Uterus (tissue), 3 donors: ENCODE measurements at regions not wholly inside any gene's neighbourhood (a gene's known extent, or its start where the extent isn't known, plus 50 kb on each side); places are given as distances from the start of the nearest gene placed in this dataset.

Experiments used
- DNase-seq, 2 donors: peaks; one replicate each; pipeline ENCODE4 v3.0.0-alpha.2; 2019 to 2020
- H3K27ac ChIP-seq, 2 donors: fragments of 200-600 bp; sonication (generic); 1 replicate in 1 of 2; 2 replicates in 1 of 2; pipeline ENCODE4 v1.5.1; 2016 to 2018
- H3K27me3 ChIP-seq, 2 donors: fragments of 200-600 bp; sonication (generic); one replicate each; pipeline ENCODE4 v1.5.1; 2018 to 2019; ENCODE audit warnings: control low read depth in 1 of 2
- H3K36me3 ChIP-seq, 2 donors: fragments of 200-600 bp; sonication (generic); one replicate each; pipeline ENCODE4 v1.5.1; 2019; ENCODE audit warnings: control low read depth in 1 of 2
- H3K4me1 ChIP-seq, 2 donors: fragments of 200-600 bp; sonication (generic); one replicate each; pipeline ENCODE4 v1.5.1; 2018 to 2019; ENCODE audit warnings: control low read depth in 1 of 2
- H3K4me3 ChIP-seq, 2 donors: fragments of 200-600 bp; sonication (generic); 1 replicate in 1 of 2; 2 replicates in 1 of 2; pipeline ENCODE4 v1.5.1; 2018 to 2019; ENCODE audit warnings: mild to moderate bottlenecking in 1 of 2
- H3K9me3 ChIP-seq, 2 donors: fragments of 200-600 bp; sonication (generic); one replicate each; pipeline ENCODE4 v1.5.1; 2019; ENCODE audit warnings: control low read depth in 1 of 2
- POLR2A ChIP-seq, 2 donors: fragments of 450-650 bp; IDR thresholded peaks; one replicate each; pipeline ENCODE4 v1.6.1; 2016; ENCODE audit warnings: antibody characterized with exemption in 2 of 2, mild to moderate bottlenecking in 1 of 2, moderate library complexity in 1 of 2
- intact Hi-C: fragments of 100-400 bp; cut with DNase I; formaldehyde crosslinking; loops from one replicate; pipeline ENCODE4 v1.15.1; 2023; ENCODE audit warnings: low total_unique reads
- TF ChIP-seq, protein P1 (sequence below), 4 experiments: fragments of 200-600 bp in 2 of 4; fragments of 450-650 bp in 2 of 4; sonication (generic) in 2 of 4; IDR thresholded peaks; one replicate each; pipeline ENCODE4 v1.5.1; 2016 to 2019; ENCODE audit warnings: antibody characterized with exemption in 4 of 4, mild to moderate bottlenecking in 2 of 4, moderate library complexity in 1 of 4
- donor health status: DM: yes; HTN: yes; CAD: no.

GRCh38 chr3:69604735-69605450 lies 134.4 kb upstream of the MITF start:
- H3K27me3 ChIP-seq, result no peaks in the 10 kb centered on the region
- no peaks in the 10 kb centered on the region for H3K9me3 ChIP-seq
- H3K36me3 ChIP-seq, result no peaks in the 10 kb centered on the region
- DNase-seq, result no peak
- intact Hi-C loops, result no loop called here
- no peak for TF ChIP-seq POLR2A (IDR thresholded peaks at IDR 0.05)
- TF ChIP-seq, protein P1, sequence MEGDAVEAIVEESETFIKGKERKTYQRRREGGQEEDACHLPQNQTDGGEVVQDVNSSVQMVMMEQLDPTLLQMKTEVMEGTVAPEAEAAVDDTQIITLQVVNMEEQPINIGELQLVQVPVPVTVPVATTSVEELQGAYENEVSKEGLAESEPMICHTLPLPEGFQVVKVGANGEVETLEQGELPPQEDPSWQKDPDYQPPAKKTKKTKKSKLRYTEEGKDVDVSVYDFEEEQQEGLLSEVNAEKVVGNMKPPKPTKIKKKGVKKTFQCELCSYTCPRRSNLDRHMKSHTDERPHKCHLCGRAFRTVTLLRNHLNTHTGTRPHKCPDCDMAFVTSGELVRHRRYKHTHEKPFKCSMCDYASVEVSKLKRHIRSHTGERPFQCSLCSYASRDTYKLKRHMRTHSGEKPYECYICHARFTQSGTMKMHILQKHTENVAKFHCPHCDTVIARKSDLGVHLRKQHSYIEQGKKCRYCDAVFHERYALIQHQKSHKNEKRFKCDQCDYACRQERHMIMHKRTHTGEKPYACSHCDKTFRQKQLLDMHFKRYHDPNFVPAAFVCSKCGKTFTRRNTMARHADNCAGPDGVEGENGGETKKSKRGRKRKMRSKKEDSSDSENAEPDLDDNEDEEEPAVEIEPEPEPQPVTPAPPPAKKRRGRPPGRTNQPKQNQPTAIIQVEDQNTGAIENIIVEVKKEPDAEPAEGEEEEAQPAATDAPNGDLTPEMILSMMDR (IDR thresholded peaks at IDR 0.05), result no peak
- H3K27ac ChIP-seq, result no peak overlapping the region
- no peak overlapping the region for H3K4me3 ChIP-seq
- H3K4me1 ChIP-seq, result no peaks in the 10 kb centered on the region

DNA sequence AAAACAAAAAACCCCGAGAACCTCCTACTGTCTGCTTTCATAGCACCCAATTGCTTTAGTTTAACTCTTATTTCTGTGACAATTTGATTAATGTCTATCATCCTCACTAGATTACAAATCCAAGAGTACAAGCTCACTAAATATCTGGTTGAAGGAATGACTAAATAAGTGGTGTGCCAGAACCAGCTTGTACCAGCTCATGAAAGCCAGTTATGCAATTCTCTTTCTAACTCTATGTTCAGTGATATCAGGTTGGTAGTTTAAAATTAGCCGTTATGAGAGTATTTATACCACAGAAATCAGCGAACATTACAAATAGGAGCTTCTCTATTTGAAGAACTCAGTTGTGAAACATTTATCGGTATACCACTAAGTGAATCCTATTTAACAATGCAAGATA lies 137.2 kb upstream of the MITF start:
- no peaks in the 10 kb centered on the region for H3K27me3 ChIP-seq
- no peaks in the 10 kb centered on the region for H3K4me1 ChIP-seq
- H3K27ac ChIP-seq, result no peak overlapping the region
- no peak for DNase-seq
- H3K9me3 ChIP-seq, result no peaks in the 10 kb centered on the region
- no peak overlapping the region for H3K4me3 ChIP-seq
- H3K36me3 ChIP-seq, result no peaks in the 10 kb centered on the region
- TF ChIP-seq, protein P1 (IDR thresholded peaks at IDR 0.05), result no peak
- TF ChIP-seq POLR2A (IDR thresholded peaks at IDR 0.05), result no peak
- intact Hi-C loops, result no loop called here

DNA sequence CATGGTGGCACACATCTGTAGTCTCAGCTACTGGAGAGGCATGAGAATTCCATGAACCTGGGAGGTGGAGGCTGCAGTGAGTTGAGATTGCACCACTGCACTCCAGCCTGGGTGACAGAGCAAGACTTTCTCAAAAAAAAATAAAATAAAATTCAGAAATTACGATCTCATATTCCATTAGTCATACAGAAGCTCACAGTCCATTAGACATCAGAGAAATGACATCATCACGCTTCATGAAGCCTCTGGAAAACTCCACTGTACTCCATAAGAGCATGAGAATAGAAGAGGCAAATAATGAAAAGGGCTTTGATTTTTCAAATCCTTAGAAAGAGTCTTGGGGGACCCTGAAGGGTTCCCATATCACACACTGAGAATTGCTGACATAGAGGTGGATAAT lies 145.0 kb upstream of the MITF start:
- intact Hi-C loops, result no loop called here
- H3K4me3 ChIP-seq, result no peak overlapping the region
- H3K36me3 ChIP-seq, result no peaks in the 10 kb centered on the region
- TF ChIP-seq, protein P1 (IDR thresholded peaks at IDR 0.05), result no peak
- TF ChIP-seq POLR2A (IDR thresholded peaks at IDR 0.05), result no peak
- H3K27ac ChIP-seq, result no peak overlapping the region
- no peaks in the 10 kb centered on the region for H3K4me1 ChIP-seq
- H3K9me3 ChIP-seq, result no peaks in the 10 kb centered on the region
- no peak for DNase-seq
- no peaks in the 10 kb centered on the region for H3K27me3 ChIP-seq

DNA sequence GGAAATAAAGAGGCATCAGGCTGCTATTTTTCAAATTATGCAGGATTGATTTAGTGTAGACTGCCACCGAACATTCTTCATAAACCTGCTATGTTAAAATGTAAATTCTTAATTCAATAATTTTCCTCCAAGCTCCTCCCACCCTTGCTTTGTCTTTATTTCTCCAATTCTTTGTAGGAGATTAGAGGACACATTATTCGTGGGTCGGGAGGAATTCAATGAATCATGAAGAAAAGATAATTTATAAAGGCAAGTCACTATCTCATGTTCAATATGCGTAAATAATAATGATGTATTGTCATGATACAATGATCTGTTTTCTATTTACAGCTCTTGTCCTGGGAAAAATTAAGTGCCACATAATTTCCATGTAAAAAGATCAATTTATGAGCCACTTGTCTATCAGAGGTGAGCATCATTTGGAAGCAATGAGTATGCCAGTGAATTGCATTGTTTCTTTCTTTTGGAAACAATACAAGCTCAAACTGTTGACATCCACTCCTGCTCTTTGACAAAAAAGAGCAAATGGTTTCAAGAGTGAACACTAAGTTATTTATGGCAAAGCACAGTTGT lies 148.0 kb upstream of the MITF start:
- intact Hi-C loops, result no loop called here
- H3K27me3 ChIP-seq, result no peaks in the 10 kb centered on the region
- no peak for TF ChIP-seq POLR2A (IDR thresholded peaks at IDR 0.05)
- TF ChIP-seq, protein P1 (IDR thresholded peaks at IDR 0.05), result no peak
- no peak overlapping the region for H3K27ac ChIP-seq
- H3K4me1 ChIP-seq, result no peaks in the 10 kb centered on the region
- H3K36me3 ChIP-seq, result no peaks in the 10 kb centered on the region
- no peak overlapping the region for H3K4me3 ChIP-seq
- H3K9me3 ChIP-seq, result peaks cover 0 to 5% of the 10 kb centered on the region in 2 donors
- DNase-seq, result no peak

GRCh38 chr3:69590111-69590510 lies 149.2 kb upstream of the MITF start:
- intact Hi-C loops, result no loop called here
- H3K27ac ChIP-seq, result no peak overlapping the region
- no peak for DNase-seq

More at GRCh38 chr3:69590111-69590510, 149.2 kb upstream of the MITF start:
- TF ChIP-seq, protein P1 (IDR thresholded peaks at IDR 0.05), result no peak
- TF ChIP-seq POLR2A (IDR thresholded peaks at IDR 0.05), result no peak
- Histone ChIP-seq H3K36me3 (no peaks in the 10 kb centered on the region), H3K4me3 (no peak overlapping the region), H3K9me3 (peaks cover 0 to 7% of the 10 kb centered on the region in 2 donors), H3K4me1 (no peaks in the 10 kb centered on the region), H3K27me3 (no peaks in the 10 kb centered on the region)
